Keratinocyte (primary cell): ENCODE measurements at regions not wholly inside any gene's neighbourhood (a gene's known extent, or its start where the extent isn't known, plus 50 kb on each side); places are given as distances from the start of the nearest gene placed in this dataset.

Experiments used
- DNase-seq: peaks from one replicate; pipeline ENCODE4 v3.0.0-alpha.2; 2011; ENCODE audit warnings: low read depth, missing footprints, low spot score
- FAIRE-seq: peaks from 2 replicates; lab custom pipeline; 2011; peaks lifted over from hg19 to GRCh38; lab: Jason Lieb, UNC
- H2AFZ ChIP-seq: 2 replicates; pipeline ENCODE4 v1.6.0; 2012; ENCODE audit warnings: low read length, control low read depth, inconsistent platforms; ENCODE audit not compliant: control insufficient read depth
- H3K27ac ChIP-seq: 2 replicates; pipeline ENCODE4 v1.5.1; 2011; ENCODE audit warnings: low read length; ENCODE audit not compliant: control insufficient read depth, insufficient read depth
- H3K27me3 ChIP-seq: 3 replicates; pipeline ENCODE4 v1.6.0; 2011; ENCODE audit warnings: low read length; ENCODE audit not compliant: control insufficient read depth, insufficient read depth; ENCODE audit errors: extremely low read depth
- H3K36me3 ChIP-seq, 2 experiments: 2 replicates in 1 of 2; 3 replicates in 1 of 2; pipeline ENCODE4 v1.5.1; 2011; ENCODE audit warnings: low read length in 2 of 2, mild to moderate bottlenecking in 1 of 2; ENCODE audit not compliant: control insufficient read depth in 2 of 2, insufficient read depth in 2 of 2; ENCODE audit errors: extremely low read depth in 1 of 2
- H3K4me1 ChIP-seq: 3 replicates; pipeline ENCODE4 v1.5.1; 2011; ENCODE audit warnings: low read length; ENCODE audit not compliant: control insufficient read depth, insufficient read depth; ENCODE audit errors: extremely low read depth
- H3K4me2 ChIP-seq: 3 replicates; pipeline ENCODE4 v1.6.0; 2011; ENCODE audit warnings: low read depth, low read length; ENCODE audit not compliant: control insufficient read depth, insufficient read depth; ENCODE audit errors: extremely low read depth
- H3K4me3 ChIP-seq, 3 experiments: fragments of 200-600 bp in 1 of 3; sonication (generic) in 1 of 3; 2 replicates in 2 of 3; 3 replicates in 1 of 3; pipeline ENCODE4 v1.5.1; 2011 to 2016; ENCODE audit warnings: low read length in 3 of 3, mild to moderate bottlenecking in 3 of 3, control low read depth in 2 of 3, inconsistent platforms in 1 of 3, low read depth in 1 of 3, mixed read lengths in 1 of 3, mixed run types in 1 of 3, moderate library complexity in 1 of 3; ENCODE audit not compliant: control insufficient read depth in 2 of 3, insufficient read depth in 2 of 3; ENCODE audit errors: extremely low read depth in 1 of 3
- H3K79me2 ChIP-seq: 2 replicates; pipeline ENCODE4 v1.6.0; 2012; ENCODE audit warnings: low read length; ENCODE audit not compliant: control insufficient read depth, insufficient read depth
- H3K9ac ChIP-seq: 3 replicates; pipeline ENCODE4 v1.6.0; 2011; ENCODE audit warnings: low read length; ENCODE audit not compliant: control insufficient read depth, insufficient read depth; ENCODE audit errors: extremely low read depth
- H3K9me1 ChIP-seq: 3 replicates; pipeline ENCODE4 v1.6.0; 2011; ENCODE audit warnings: low read length; ENCODE audit not compliant: control insufficient read depth, insufficient read depth; ENCODE audit errors: extremely low read depth
- H3K9me3 ChIP-seq: 2 replicates; pipeline ENCODE4 v1.5.1; 2012; ENCODE audit warnings: low read depth, low read length; ENCODE audit not compliant: control insufficient read depth
- H4K20me1 ChIP-seq: 3 replicates; pipeline ENCODE4 v1.6.0; 2011; ENCODE audit warnings: low read length; ENCODE audit not compliant: control insufficient read depth, insufficient read depth; ENCODE audit errors: extremely low read depth
- EZH2 ChIP-seq: IDR thresholded peaks from one replicate; pipeline ENCODE4 v1.6.1; 2012; ENCODE audit warnings: inconsistent platforms, mild to moderate bottlenecking, low read length, moderate library complexity
- dilution Hi-C: fragments of 300-500 bp; cut with MboI; formaldehyde crosslinking; loops from one replicate; pipeline ENCODE4 v1.7.0; 2020; ENCODE audit warnings: low sequenced_read_pairs; ENCODE audit not compliant: extremely low pct_ligation_motif_present
- TF ChIP-seq, protein P1 (sequence below), 3 experiments: IDR thresholded peaks in 1 of 3; conservative IDR thresholded peaks in 1 of 3; optimal IDR thresholded peaks in 1 of 3; 2 replicates in 2 of 3; 3 replicates in 1 of 3; pipeline versions ENCODE3 to v1.5.1; 2011; ENCODE audit warnings: low read length in 3 of 3, mild to moderate bottlenecking in 3 of 3, moderate library complexity in 2 of 3, control low read depth in 1 of 3, inconsistent platforms in 1 of 3; ENCODE audit not compliant: insufficient read depth in 2 of 3; ENCODE audit errors: extremely low read depth in 1 of 3

DNA sequence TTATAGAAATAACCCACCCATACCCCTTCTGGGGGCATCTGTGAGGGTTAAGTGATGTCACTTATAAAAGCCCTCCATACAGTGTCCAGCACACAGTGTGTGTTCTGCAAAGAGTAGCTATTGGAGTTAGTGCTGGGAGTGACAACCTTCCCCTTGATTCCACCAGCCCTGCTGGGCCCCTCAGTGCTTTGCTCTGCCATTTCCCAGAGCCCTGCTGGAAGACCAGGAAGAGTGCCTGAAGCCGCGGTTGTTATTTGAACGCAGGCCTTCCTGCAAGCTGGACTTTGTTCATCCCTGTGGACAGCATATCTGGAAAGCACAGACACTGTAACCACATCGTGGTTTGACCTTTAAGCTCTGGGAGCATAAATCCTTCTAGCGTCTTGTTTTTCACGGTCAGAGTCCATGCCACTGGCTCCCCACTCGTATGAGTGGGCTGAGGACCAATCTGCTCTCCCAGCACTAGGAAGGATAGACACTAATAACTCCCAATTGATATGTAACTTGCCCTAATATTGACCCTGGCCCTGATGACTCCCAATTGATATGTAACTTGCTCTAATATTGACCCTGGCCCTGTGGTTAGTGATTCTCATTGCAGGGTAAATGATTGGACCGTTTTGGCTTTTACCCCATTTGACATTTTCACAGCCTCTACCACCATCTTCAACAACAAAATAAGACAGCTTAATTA is 297.1 kb upstream of the MAF start:
- no peak for DNase-seq
- Histone ChIP-seq H3K27ac (no peak overlapping the region), H2AFZ (no peak overlapping the region)

DNA sequence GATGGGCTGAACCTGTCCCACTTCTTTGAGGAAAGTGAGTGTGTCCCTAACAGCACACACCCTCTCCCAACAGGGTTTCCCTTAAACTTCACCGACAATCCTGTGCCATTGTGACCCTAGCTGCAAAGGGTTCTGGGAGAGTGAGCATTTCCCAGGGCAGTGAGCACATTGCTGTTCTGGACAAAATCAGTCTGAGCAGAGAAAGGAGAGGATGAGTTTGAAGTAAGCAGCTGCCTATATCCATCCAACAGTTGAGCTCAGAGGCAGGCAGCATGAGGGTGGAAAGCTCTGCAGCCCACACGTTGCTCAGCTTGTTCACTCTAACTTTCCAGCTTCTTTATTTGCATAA is 296.5 kb upstream of the MAF start:
- Histone ChIP-seq H3K9ac (no peak overlapping the region), H4K20me1 (no peaks in the 10 kb centered on the region), H3K36me3 (no peaks in the 10 kb centered on the region), H3K27me3 (no peaks in the 10 kb centered on the region), H3K9me3 (no peaks in the 10 kb centered on the region), H3K4me1 (peaks cover 4% of the 10 kb centered on the region), H3K9me1 (no peaks in the 10 kb centered on the region), H3K79me2 (no peaks in the 10 kb centered on the region), H3K27ac (no peak overlapping the region), H3K4me2 (no peak overlapping the region), H3K4me3 (no peak overlapping the region), H2AFZ (no peak overlapping the region)
- TF ChIP-seq EZH2 = no peak
- TF ChIP-seq, protein P1, sequence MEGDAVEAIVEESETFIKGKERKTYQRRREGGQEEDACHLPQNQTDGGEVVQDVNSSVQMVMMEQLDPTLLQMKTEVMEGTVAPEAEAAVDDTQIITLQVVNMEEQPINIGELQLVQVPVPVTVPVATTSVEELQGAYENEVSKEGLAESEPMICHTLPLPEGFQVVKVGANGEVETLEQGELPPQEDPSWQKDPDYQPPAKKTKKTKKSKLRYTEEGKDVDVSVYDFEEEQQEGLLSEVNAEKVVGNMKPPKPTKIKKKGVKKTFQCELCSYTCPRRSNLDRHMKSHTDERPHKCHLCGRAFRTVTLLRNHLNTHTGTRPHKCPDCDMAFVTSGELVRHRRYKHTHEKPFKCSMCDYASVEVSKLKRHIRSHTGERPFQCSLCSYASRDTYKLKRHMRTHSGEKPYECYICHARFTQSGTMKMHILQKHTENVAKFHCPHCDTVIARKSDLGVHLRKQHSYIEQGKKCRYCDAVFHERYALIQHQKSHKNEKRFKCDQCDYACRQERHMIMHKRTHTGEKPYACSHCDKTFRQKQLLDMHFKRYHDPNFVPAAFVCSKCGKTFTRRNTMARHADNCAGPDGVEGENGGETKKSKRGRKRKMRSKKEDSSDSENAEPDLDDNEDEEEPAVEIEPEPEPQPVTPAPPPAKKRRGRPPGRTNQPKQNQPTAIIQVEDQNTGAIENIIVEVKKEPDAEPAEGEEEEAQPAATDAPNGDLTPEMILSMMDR (optimal IDR thresholded peaks at IDR 0.05 in 1 of 3, IDR thresholded peaks at IDR 0.05 in 1 of 3, conservative IDR thresholded peaks at IDR 0.05 in 1 of 3; ENCODE audit: extremely low read depth in 1 of 3, insufficient read depth in 2 of 3, low read length in 3 of 3) = no peak
- dilution Hi-C loops = no loop called here
- FAIRE-seq (no peak), DNase-seq (no peak)

More for the DNA sequence above, 297.1 kb upstream of the MAF start:
- Histone ChIP-seq H3K27me3 (no peaks in the 10 kb centered on the region), H3K9me1 (no peaks in the 10 kb centered on the region), H3K36me3 (no peaks in the 10 kb centered on the region), H3K9ac (no peak overlapping the region), H3K9me3 (no peaks in the 10 kb centered on the region), H3K4me3 (no peak overlapping the region), H3K4me2 (no peak overlapping the region), H3K4me1 (peaks cover 4% of the 10 kb centered on the region), H3K79me2 (no peaks in the 10 kb centered on the region), H4K20me1 (no peaks in the 10 kb centered on the region)
- TF ChIP-seq EZH2 = no peak
- TF ChIP-seq, protein P1 (optimal IDR thresholded peaks at IDR 0.05 in 1 of 3, IDR thresholded peaks at IDR 0.05 in 1 of 3, conservative IDR thresholded peaks at IDR 0.05 in 1 of 3; ENCODE audit: extremely low read depth in 1 of 3, insufficient read depth in 2 of 3, low read length in 3 of 3) = no peak
- dilution Hi-C loops = no loop called here
- no peak for FAIRE-seq
